ENCODE measurements at regions not wholly inside any gene's neighbourhood (a gene's known extent, or its start where the extent isn't known, plus 50 kb on each side); places are given as distances from the start of the nearest gene placed in this dataset.

DNA sequence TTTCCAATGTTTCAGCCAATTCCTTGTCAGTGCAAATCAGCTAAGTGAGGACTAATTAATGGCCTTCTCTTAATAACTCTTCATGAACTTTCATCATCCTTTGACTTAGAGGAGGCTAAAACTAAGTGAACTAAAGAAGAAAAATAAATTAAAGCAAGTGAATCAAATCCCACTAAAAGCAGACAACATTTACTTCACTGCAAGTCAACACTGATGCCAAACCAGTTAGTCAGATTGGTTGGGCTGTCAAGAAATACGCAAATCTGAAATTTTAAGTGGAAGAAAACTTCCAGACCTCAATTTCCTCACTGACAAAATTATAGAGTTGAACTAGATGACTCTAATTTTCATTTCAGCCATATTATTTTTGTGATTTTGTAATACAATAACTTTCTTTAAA lies 137.2 kb upstream of the PRLR start:
- TF ChIP-seq, protein P1, sequence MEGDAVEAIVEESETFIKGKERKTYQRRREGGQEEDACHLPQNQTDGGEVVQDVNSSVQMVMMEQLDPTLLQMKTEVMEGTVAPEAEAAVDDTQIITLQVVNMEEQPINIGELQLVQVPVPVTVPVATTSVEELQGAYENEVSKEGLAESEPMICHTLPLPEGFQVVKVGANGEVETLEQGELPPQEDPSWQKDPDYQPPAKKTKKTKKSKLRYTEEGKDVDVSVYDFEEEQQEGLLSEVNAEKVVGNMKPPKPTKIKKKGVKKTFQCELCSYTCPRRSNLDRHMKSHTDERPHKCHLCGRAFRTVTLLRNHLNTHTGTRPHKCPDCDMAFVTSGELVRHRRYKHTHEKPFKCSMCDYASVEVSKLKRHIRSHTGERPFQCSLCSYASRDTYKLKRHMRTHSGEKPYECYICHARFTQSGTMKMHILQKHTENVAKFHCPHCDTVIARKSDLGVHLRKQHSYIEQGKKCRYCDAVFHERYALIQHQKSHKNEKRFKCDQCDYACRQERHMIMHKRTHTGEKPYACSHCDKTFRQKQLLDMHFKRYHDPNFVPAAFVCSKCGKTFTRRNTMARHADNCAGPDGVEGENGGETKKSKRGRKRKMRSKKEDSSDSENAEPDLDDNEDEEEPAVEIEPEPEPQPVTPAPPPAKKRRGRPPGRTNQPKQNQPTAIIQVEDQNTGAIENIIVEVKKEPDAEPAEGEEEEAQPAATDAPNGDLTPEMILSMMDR (IDR thresholded peaks at IDR 0.05), result no peak
- TF ChIP-seq POLR2A (IDR thresholded peaks at IDR 0.05), result no peak

Data from esophagus squamous epithelium (tissue), 4 donors.